GM12875 (cell line): ENCODE measurements at regions not wholly inside any gene's neighbourhood (a gene's known extent, or its start where the extent isn't known, plus 50 kb on each side); places are given as distances from the start of the nearest gene placed in this dataset.

Experiments
- H3K4me3 ChIP-seq: one replicate; pipeline ENCODE4 v1.5.1; 2011; ENCODE audit warnings: low read depth, low read length, control low read depth
- CTCF ChIP-seq: IDR thresholded peaks from 2 replicates; pipeline ENCODE4 v1.5.1; 2011; ENCODE audit warnings: low read depth, mild to moderate bottlenecking, control low read depth, inconsistent platforms, low read length, moderate library complexity, borderline replicate concordance; ENCODE audit not compliant: insufficient read depth

GRCh38 chr4:136395212-136395722 is 1137.0 kb downstream of the PCDH18 start:
- H3K4me3 ChIP-seq, result no peak overlapping the region
- no peak for TF ChIP-seq CTCF

GRCh38 chr4:136392576-136392975 is 1139.7 kb downstream of the PCDH18 start:
- no peak for TF ChIP-seq CTCF
- H3K4me3 ChIP-seq, result no peak overlapping the region

GRCh38 chr4:136390824-136391223 is 1141.5 kb downstream of the PCDH18 start:
- H3K4me3 ChIP-seq, result no peak overlapping the region
- TF ChIP-seq CTCF, result no peak

DNA sequence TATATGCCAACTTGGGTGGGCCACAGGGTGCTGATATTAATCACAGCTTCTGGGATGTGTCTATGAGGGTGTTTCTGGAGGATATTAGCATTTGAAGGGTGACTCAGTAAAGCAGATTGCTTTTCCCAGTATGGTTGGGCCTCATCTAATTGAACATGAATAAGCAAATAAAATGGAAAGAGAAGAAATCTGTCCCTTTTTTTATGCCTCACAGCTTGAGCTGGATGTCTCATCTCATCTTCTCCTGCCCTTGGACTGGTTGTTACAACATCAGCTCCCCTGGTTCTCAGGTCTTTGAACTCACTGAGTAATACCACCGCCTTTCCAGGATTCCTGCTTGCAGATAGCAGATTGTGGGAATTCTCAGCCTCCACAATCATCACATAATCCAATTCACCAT is 1149.2 kb downstream of the PCDH18 start:
- TF ChIP-seq CTCF, result no peak
- no peak overlapping the region for H3K4me3 ChIP-seq

GRCh38 chr4:136371231-136371630 is 1161.1 kb downstream of the PCDH18 start:
- no peak for TF ChIP-seq CTCF

GRCh38 chr4:136369073-136369472 is 1163.2 kb downstream of the PCDH18 start:
- H3K4me3 ChIP-seq, result no peak overlapping the region
- no peak for TF ChIP-seq CTCF

More at GRCh38 chr4:136371231-136371630, 1161.1 kb downstream of the PCDH18 start:
- H3K4me3 ChIP-seq, result no peak overlapping the region

- H3K4me3 ChIP-seq, result no peak overlapping the region
- no peak for TF ChIP-seq CTCF
Measured at GRCh38 chr4:136357556-136357955, 1174.7 kb downstream of the PCDH18 start.
